ENCODE measurements at regions not wholly inside any gene's neighbourhood (a gene's known extent, or its start where the extent isn't known, plus 50 kb on each side); places are given as distances from the start of the nearest gene placed in this dataset.

GRCh38 chr13:44012910-44013757 lies 133.4 kb downstream of the LACC1 start:
- DNase-seq (ENCODE audit: low read depth, low spot score), result no peak

GRCh38 chr13:44013758-44014291 lies 134.1 kb downstream of the LACC1 start:
- H3K36me3 ChIP-seq (ENCODE audit: insufficient read depth, insufficient read length, low read length), result no peaks in the 10 kb centered on the region
- no peak overlapping the region for H3K4me3 ChIP-seq (ENCODE audit: insufficient read length, low read depth)
- no peaks in the 10 kb centered on the region for H3K27me3 ChIP-seq (ENCODE audit: insufficient read depth, insufficient read length)
- no peak overlapping the region for H3K9ac ChIP-seq (ENCODE audit: insufficient read length, low read depth)
- TF ChIP-seq YY1 (IDR thresholded peaks at IDR 0.05; ENCODE audit: insufficient read depth, insufficient read length) (no peak), ZNF274 (IDR thresholded peaks at IDR 0.05; ENCODE audit: low read depth, low read length) (no peak), SUZ12 (IDR thresholded peaks at IDR 0.05; ENCODE audit: extremely low read depth, insufficient read depth, insufficient read length) (no peak)
- DNase-seq (ENCODE audit: low read depth, low spot score), result no peak
- no peaks in the 10 kb centered on the region for H3K9me3 ChIP-seq (ENCODE audit: insufficient read depth, low read length)
- H3K4me1 ChIP-seq (ENCODE audit: insufficient read depth, insufficient read length), result no peaks in the 10 kb centered on the region

More at GRCh38 chr13:44012910-44013757, 133.4 kb downstream of the LACC1 start:
- Histone ChIP-seq H3K9me3 (ENCODE audit: insufficient read depth, low read length) (no peaks in the 10 kb centered on the region), H3K36me3 (ENCODE audit: insufficient read depth, insufficient read length, low read length) (no peaks in the 10 kb centered on the region), H3K4me3 (ENCODE audit: insufficient read length, low read depth) (no peak overlapping the region), H3K9ac (ENCODE audit: insufficient read length, low read depth) (no peak overlapping the region), H3K4me1 (ENCODE audit: insufficient read depth, insufficient read length) (no peaks in the 10 kb centered on the region), H3K27me3 (ENCODE audit: insufficient read depth, insufficient read length) (no peaks in the 10 kb centered on the region)
- TF ChIP-seq YY1 (IDR thresholded peaks at IDR 0.05; ENCODE audit: insufficient read depth, insufficient read length) (no peak), ZNF274 (IDR thresholded peaks at IDR 0.05; ENCODE audit: low read depth, low read length) (no peak)

- H3K9me3 ChIP-seq (ENCODE audit: insufficient read depth, low read length), result no peaks in the 10 kb centered on the region
- no peak overlapping the region for H3K4me3 ChIP-seq (ENCODE audit: insufficient read length, low read depth)
- no peaks in the 10 kb centered on the region for H3K36me3 ChIP-seq (ENCODE audit: insufficient read depth, insufficient read length, low read length)
- TF ChIP-seq YY1 (IDR thresholded peaks at IDR 0.05; ENCODE audit: insufficient read depth, insufficient read length), result no peak
- TF ChIP-seq ZNF274 (IDR thresholded peaks at IDR 0.05; ENCODE audit: low read depth, low read length), result no peak
- TF ChIP-seq SUZ12 (IDR thresholded peaks at IDR 0.05; ENCODE audit: extremely low read depth, insufficient read depth, insufficient read length), result no peak
- no peak for DNase-seq (ENCODE audit: low read depth, low spot score)
- H3K27me3 ChIP-seq (ENCODE audit: insufficient read depth, insufficient read length), result no peaks in the 10 kb centered on the region
- no peak overlapping the region for H3K9ac ChIP-seq (ENCODE audit: insufficient read length, low read depth)
- no peaks in the 10 kb centered on the region for H3K4me1 ChIP-seq (ENCODE audit: insufficient read depth, insufficient read length)
These were observed 134.8 kb downstream of the LACC1 start for GRCh38 chr13:44014501-44014900.

- no peaks in the 10 kb centered on the region for H3K36me3 ChIP-seq (ENCODE audit: insufficient read depth, insufficient read length, low read length)
- H3K4me3 ChIP-seq (ENCODE audit: insufficient read length, low read depth), result no peak overlapping the region
- no peaks in the 10 kb centered on the region for H3K9me3 ChIP-seq (ENCODE audit: insufficient read depth, low read length)
- no peaks in the 10 kb centered on the region for H3K27me3 ChIP-seq (ENCODE audit: insufficient read depth, insufficient read length)
- no peak overlapping the region for H3K9ac ChIP-seq (ENCODE audit: insufficient read length, low read depth)
- H3K4me1 ChIP-seq (ENCODE audit: insufficient read depth, insufficient read length), result no peaks in the 10 kb centered on the region
- DNase-seq (ENCODE audit: low read depth, low spot score), result no peak
- TF ChIP-seq SUZ12 (IDR thresholded peaks at IDR 0.05; ENCODE audit: extremely low read depth, insufficient read depth, insufficient read length) (no peak), YY1 (IDR thresholded peaks at IDR 0.05; ENCODE audit: insufficient read depth, insufficient read length) (no peak), ZNF274 (IDR thresholded peaks at IDR 0.05; ENCODE audit: low read depth, low read length) (no peak)
These were observed 135.4 kb downstream of the LACC1 start for GRCh38 chr13:44015118-44015517.

- Histone ChIP-seq H3K4me3 (ENCODE audit: insufficient read length, low read depth) (no peak overlapping the region), H3K27me3 (ENCODE audit: insufficient read depth, insufficient read length) (no peaks in the 10 kb centered on the region), H3K4me1 (ENCODE audit: insufficient read depth, insufficient read length) (no peaks in the 10 kb centered on the region), H3K9ac (ENCODE audit: insufficient read length, low read depth) (no peak overlapping the region), H3K36me3 (ENCODE audit: insufficient read depth, insufficient read length, low read length) (no peaks in the 10 kb centered on the region), H3K9me3 (ENCODE audit: insufficient read depth, low read length) (no peaks in the 10 kb centered on the region)
- TF ChIP-seq ZNF274 (IDR thresholded peaks at IDR 0.05; ENCODE audit: low read depth, low read length) (no peak), YY1 (IDR thresholded peaks at IDR 0.05; ENCODE audit: insufficient read depth, insufficient read length) (no peak), SUZ12 (IDR thresholded peaks at IDR 0.05; ENCODE audit: extremely low read depth, insufficient read depth, insufficient read length) (no peak)
- no peak for DNase-seq (ENCODE audit: low read depth, low spot score)
These were observed 136.1 kb downstream of the LACC1 start for GRCh38 chr13:44015811-44016210.

GRCh38 chr13:44017756-44018309 lies 138.1 kb downstream of the LACC1 start:
- Histone ChIP-seq H3K36me3 (ENCODE audit: insufficient read depth, insufficient read length, low read length) (no peaks in the 10 kb centered on the region), H3K27me3 (ENCODE audit: insufficient read depth, insufficient read length) (no peaks in the 10 kb centered on the region), H3K9me3 (ENCODE audit: insufficient read depth, low read length) (no peaks in the 10 kb centered on the region), H3K4me3 (ENCODE audit: insufficient read length, low read depth) (no peak overlapping the region), H3K9ac (ENCODE audit: insufficient read length, low read depth) (no peak overlapping the region), H3K4me1 (ENCODE audit: insufficient read depth, insufficient read length) (no peaks in the 10 kb centered on the region)
- no peak for DNase-seq (ENCODE audit: low read depth, low spot score)
- TF ChIP-seq YY1 (IDR thresholded peaks at IDR 0.05; ENCODE audit: insufficient read depth, insufficient read length) (no peak), ZNF274 (IDR thresholded peaks at IDR 0.05; ENCODE audit: low read depth, low read length) (no peak), SUZ12 (IDR thresholded peaks at IDR 0.05; ENCODE audit: extremely low read depth, insufficient read depth, insufficient read length) (no peak)

GRCh38 chr13:44019651-44020050 lies 139.9 kb downstream of the LACC1 start:
- H3K4me1 ChIP-seq (ENCODE audit: insufficient read depth, insufficient read length), result no peaks in the 10 kb centered on the region
- no peaks in the 10 kb centered on the region for H3K9me3 ChIP-seq (ENCODE audit: insufficient read depth, low read length)
- no peak overlapping the region for H3K9ac ChIP-seq (ENCODE audit: insufficient read length, low read depth)
- no peak overlapping the region for H3K4me3 ChIP-seq (ENCODE audit: insufficient read length, low read depth)
- no peaks in the 10 kb centered on the region for H3K27me3 ChIP-seq (ENCODE audit: insufficient read depth, insufficient read length)
- no peaks in the 10 kb centered on the region for H3K36me3 ChIP-seq (ENCODE audit: insufficient read depth, insufficient read length, low read length)
- TF ChIP-seq YY1 (IDR thresholded peaks at IDR 0.05; ENCODE audit: insufficient read depth, insufficient read length) (no peak), SUZ12 (IDR thresholded peaks at IDR 0.05; ENCODE audit: extremely low read depth, insufficient read depth, insufficient read length) (no peak), ZNF274 (IDR thresholded peaks at IDR 0.05; ENCODE audit: low read depth, low read length) (no peak)
- no peak for DNase-seq (ENCODE audit: low read depth, low spot score)
